ENCODE measurements at regions not wholly inside any gene's neighbourhood (a gene's known extent, or its start where the extent isn't known, plus 50 kb on each side); places are given as distances from the start of the nearest gene placed in this dataset.

DNA sequence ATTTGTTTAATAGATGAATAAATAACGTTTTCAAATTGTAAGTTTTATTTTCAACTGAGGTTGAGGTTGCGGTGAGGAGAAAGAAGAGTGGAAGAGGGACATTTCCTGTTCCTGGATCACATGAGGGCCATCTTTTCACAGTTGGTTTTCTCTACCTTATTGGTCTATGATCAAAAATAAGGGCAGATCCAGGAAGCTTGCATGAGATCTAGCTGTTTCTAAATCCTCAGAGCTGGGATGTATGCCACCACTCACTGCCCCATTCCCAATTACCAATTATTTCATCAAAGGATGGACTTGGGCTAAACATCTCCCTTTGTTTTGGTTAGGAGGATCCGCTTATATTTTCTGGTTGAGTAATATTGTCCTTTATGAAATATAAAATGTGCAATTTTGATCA is 104.8 kb upstream of the TLL1 start:
- WGBS: 87% methylated on average over 3 of the region's 3 CpGs
- Histone ChIP-seq H3K4me1 (ENCODE audit: control insufficient read depth in 4 of 4, insufficient read depth in 4 of 4, low read length in 3 of 4) (no peaks in the 10 kb centered on the region), H3K9me3 (ENCODE audit: control insufficient read depth in 4 of 4, low read length in 3 of 4) (no peaks in the 10 kb centered on the region), H3K27me3 (ENCODE audit: control insufficient read depth in 4 of 4, insufficient read depth in 4 of 4, low read length in 3 of 4) (no peaks in the 10 kb centered on the region), H3K9ac (ENCODE audit: low read depth in 1 of 2, low read length in 2 of 2) (no peak overlapping the region), H3K27ac (ENCODE audit: low read depth in 1 of 2, low read length in 2 of 2) (no peak overlapping the region), H3K36me3 (ENCODE audit: control insufficient read depth in 4 of 4, insufficient read depth in 3 of 4, low read depth in 1 of 4, low read length in 3 of 4) (no peaks in the 10 kb centered on the region), H3K4me3 (ENCODE audit: low read depth in 1 of 3, low read length in 3 of 3) (no peak overlapping the region)
- TF ChIP-seq RXRA (IDR thresholded peaks at IDR 0.05) (no peak), YY1 (IDR thresholded peaks at IDR 0.05) (no peak), GABPA (IDR thresholded peaks at IDR 0.05 in 1 of 2, conservative IDR thresholded peaks at IDR 0.05 in 1 of 2) (no peak)
- DNase-seq (ENCODE audit: low spot score): no peak

DNA sequence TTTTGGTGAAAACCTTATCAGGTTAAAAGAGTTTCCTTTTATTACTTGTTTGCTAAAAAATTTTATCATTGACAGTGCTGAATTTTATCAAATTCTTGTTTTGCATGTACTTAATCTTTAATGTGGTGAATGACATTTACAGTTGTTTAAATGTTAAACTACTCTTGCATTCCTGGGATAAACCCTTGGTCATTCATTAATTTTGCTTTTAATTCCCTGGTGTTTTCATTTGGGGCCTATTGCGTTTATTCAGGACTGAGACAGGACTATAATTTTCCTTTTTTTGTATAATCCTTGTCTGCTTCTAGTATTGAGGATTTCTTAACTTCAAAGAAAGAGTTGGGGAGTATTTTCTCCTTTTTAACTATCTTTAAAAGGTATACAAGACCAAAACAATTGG is 98.7 kb upstream of the TLL1 start:
- Histone ChIP-seq H3K4me3 (ENCODE audit: low read depth in 1 of 3, low read length in 3 of 3) (no peak overlapping the region), H3K27me3 (ENCODE audit: control insufficient read depth in 4 of 4, insufficient read depth in 4 of 4, low read length in 3 of 4) (no peaks in the 10 kb centered on the region), H3K9ac (ENCODE audit: low read depth in 1 of 2, low read length in 2 of 2) (no peak overlapping the region), H3K4me1 (ENCODE audit: control insufficient read depth in 4 of 4, insufficient read depth in 4 of 4, low read length in 3 of 4) (no peaks in the 10 kb centered on the region), H3K9me3 (ENCODE audit: control insufficient read depth in 4 of 4, low read length in 3 of 4) (no peaks in the 10 kb centered on the region), H3K36me3 (ENCODE audit: control insufficient read depth in 4 of 4, insufficient read depth in 3 of 4, low read depth in 1 of 4, low read length in 3 of 4) (no peaks in the 10 kb centered on the region), H3K27ac (ENCODE audit: low read depth in 1 of 2, low read length in 2 of 2) (no peak overlapping the region)
- WGBS: 83% methylated on average over 1 of the region's 1 CpG
- TF ChIP-seq HNF4A (conservative IDR thresholded peaks at IDR 0.05) (no peak), RAD21 (IDR thresholded peaks at IDR 0.05) (no peak)
- DNase-seq (ENCODE audit: low spot score): no peak

DNA sequence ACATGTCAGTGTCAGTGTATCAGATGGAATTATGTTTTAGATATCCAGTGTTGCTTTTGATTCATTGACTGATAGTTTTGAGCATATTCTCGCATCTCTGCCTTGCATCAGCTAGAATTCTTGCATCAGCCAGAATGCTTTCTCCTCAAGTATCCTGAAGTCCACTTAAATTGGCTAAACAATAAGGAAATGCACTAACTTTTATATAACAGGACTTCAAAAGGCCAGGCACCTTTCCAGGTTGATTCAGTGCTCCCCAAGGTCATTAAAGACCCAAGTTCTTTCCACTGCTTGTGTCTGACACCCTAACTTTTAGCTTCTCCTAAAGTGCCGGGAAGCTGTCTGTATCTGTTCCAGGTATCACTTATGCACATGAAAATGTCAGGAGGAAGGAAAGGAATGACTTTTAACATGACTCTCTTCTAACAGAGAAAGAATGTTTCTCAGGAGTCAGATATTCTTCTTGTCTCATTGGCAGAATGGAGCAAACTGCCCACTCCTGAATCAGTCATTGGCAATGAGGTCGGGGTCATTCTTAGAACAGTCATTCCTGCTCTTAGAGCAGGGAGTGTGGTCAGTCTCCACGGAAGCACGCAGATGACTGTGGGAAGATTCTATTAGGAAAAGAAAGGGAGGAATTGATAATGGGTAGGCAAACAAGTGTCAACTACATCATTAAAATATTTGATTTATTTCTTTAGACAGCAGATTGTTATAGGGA is 92.9 kb upstream of the TLL1 start:
- Histone ChIP-seq H3K4me1 (ENCODE audit: control insufficient read depth in 4 of 4, insufficient read depth in 4 of 4, low read length in 3 of 4) (no peaks in the 10 kb centered on the region), H3K27me3 (ENCODE audit: control insufficient read depth in 4 of 4, insufficient read depth in 4 of 4, low read length in 3 of 4) (no peaks in the 10 kb centered on the region), H3K9ac (ENCODE audit: low read depth in 1 of 2, low read length in 2 of 2) (no peak overlapping the region), H3K9me3 (ENCODE audit: control insufficient read depth in 4 of 4, low read length in 3 of 4) (no peaks in the 10 kb centered on the region), H3K4me3 (ENCODE audit: low read depth in 1 of 3, low read length in 3 of 3) (no peak overlapping the region), H3K27ac (ENCODE audit: low read depth in 1 of 2, low read length in 2 of 2) (no peak overlapping the region), H3K36me3 (ENCODE audit: control insufficient read depth in 4 of 4, insufficient read depth in 3 of 4, low read depth in 1 of 4, low read length in 3 of 4) (no peaks in the 10 kb centered on the region)
- no peak for DNase-seq (ENCODE audit: low spot score)
- TF ChIP-seq HNF4A (conservative IDR thresholded peaks at IDR 0.05) (no peak), RAD21 (IDR thresholded peaks at IDR 0.05) (no peak), EGR1 (IDR thresholded peaks at IDR 0.05; ENCODE audit: low read depth in 2 of 2) (no peak), SP1 (IDR thresholded peaks at IDR 0.05) (no peak), RXRA (IDR thresholded peaks at IDR 0.05) (no peak)
- TF ChIP-seq, protein P1, sequence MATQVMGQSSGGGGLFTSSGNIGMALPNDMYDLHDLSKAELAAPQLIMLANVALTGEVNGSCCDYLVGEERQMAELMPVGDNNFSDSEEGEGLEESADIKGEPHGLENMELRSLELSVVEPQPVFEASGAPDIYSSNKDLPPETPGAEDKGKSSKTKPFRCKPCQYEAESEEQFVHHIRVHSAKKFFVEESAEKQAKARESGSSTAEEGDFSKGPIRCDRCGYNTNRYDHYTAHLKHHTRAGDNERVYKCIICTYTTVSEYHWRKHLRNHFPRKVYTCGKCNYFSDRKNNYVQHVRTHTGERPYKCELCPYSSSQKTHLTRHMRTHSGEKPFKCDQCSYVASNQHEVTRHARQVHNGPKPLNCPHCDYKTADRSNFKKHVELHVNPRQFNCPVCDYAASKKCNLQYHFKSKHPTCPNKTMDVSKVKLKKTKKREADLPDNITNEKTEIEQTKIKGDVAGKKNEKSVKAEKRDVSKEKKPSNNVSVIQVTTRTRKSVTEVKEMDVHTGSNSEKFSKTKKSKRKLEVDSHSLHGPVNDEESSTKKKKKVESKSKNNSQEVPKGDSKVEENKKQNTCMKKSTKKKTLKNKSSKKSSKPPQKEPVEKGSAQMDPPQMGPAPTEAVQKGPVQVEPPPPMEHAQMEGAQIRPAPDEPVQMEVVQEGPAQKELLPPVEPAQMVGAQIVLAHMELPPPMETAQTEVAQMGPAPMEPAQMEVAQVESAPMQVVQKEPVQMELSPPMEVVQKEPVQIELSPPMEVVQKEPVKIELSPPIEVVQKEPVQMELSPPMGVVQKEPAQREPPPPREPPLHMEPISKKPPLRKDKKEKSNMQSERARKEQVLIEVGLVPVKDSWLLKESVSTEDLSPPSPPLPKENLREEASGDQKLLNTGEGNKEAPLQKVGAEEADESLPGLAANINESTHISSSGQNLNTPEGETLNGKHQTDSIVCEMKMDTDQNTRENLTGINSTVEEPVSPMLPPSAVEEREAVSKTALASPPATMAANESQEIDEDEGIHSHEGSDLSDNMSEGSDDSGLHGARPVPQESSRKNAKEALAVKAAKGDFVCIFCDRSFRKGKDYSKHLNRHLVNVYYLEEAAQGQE (IDR thresholded peaks at IDR 0.05): no peak
- TF ChIP-seq, protein P2, sequence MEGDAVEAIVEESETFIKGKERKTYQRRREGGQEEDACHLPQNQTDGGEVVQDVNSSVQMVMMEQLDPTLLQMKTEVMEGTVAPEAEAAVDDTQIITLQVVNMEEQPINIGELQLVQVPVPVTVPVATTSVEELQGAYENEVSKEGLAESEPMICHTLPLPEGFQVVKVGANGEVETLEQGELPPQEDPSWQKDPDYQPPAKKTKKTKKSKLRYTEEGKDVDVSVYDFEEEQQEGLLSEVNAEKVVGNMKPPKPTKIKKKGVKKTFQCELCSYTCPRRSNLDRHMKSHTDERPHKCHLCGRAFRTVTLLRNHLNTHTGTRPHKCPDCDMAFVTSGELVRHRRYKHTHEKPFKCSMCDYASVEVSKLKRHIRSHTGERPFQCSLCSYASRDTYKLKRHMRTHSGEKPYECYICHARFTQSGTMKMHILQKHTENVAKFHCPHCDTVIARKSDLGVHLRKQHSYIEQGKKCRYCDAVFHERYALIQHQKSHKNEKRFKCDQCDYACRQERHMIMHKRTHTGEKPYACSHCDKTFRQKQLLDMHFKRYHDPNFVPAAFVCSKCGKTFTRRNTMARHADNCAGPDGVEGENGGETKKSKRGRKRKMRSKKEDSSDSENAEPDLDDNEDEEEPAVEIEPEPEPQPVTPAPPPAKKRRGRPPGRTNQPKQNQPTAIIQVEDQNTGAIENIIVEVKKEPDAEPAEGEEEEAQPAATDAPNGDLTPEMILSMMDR (IDR thresholded peaks at IDR 0.05; ENCODE audit: low read depth, low read length, missing input control): no peak
- TF ChIP-seq, protein P3, sequence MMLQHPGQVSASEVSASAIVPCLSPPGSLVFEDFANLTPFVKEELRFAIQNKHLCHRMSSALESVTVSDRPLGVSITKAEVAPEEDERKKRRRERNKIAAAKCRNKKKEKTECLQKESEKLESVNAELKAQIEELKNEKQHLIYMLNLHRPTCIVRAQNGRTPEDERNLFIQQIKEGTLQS (IDR thresholded peaks at IDR 0.05): no peak
- WGBS: 87% methylated on average over 5 of the region's 5 CpGs
